Central memory CD8-positive, alpha-beta T cell (primary cell): ENCODE measurements at regions not wholly inside any gene's neighbourhood (a gene's known extent, or its start where the extent isn't known, plus 50 kb on each side); places are given as distances from the start of the nearest gene placed in this dataset.
"Not testable (repeated sequence)": the region's sequence is repeated elsewhere in the genome, so short reads cannot be mapped to it uniquely, and the experiment has no call there.

Experiments
- ATAC-seq: fragments of 150-1000 bp; cut with Tn5 transposase; replicated peaks from 2 replicates; pipeline ENCODE4 v1.10.0; 2022; ENCODE audit warnings: mild to moderate bottlenecking, moderate FRiP score, moderate number of reproducible peaks; ENCODE audit not compliant: poor library complexity, severe bottlenecking; ENCODE audit errors: extremely low read depth
- DNase-seq, 2 donors: peaks; one replicate each; pipeline ENCODE4 v3.0.0; 2021; ENCODE audit warnings: low spot score in 2 of 2
- H3K27ac Mint-ChIP-seq: one replicate; pipeline ENCODE4 v1.8.0; 2022; ENCODE audit warnings: low read depth, mild to moderate bottlenecking, moderate library complexity, mixed read lengths
- H3K27me3 Mint-ChIP-seq: one replicate; pipeline ENCODE4 v1.8.0; 2022; ENCODE audit warnings: mixed read lengths
- H3K36me3 Mint-ChIP-seq: one replicate; pipeline ENCODE4 v1.8.0; 2022; ENCODE audit warnings: mild to moderate bottlenecking, moderate library complexity, mixed read lengths; ENCODE audit not compliant: insufficient read depth
- H3K4me1 Mint-ChIP-seq: one replicate; pipeline ENCODE4 v1.8.0; 2022; ENCODE audit warnings: mixed read lengths
- H3K4me3 Mint-ChIP-seq: one replicate; pipeline ENCODE4 v1.8.0; 2022; ENCODE audit warnings: mild to moderate bottlenecking, moderate library complexity, mixed read lengths
- H3K9me3 Mint-ChIP-seq: one replicate; pipeline ENCODE4 v1.8.0; 2022; ENCODE audit warnings: mixed read lengths

GRCh38 chr14:56004786-56005185, 113.4 kb upstream of the PELI2 start:
- H3K27ac Mint-ChIP-seq: no peak overlapping the region
- H3K36me3 Mint-ChIP-seq: peaks cover 5% of the 10 kb centered on the region
- H3K27me3 Mint-ChIP-seq: peaks cover 32% of the 10 kb centered on the region

DNA sequence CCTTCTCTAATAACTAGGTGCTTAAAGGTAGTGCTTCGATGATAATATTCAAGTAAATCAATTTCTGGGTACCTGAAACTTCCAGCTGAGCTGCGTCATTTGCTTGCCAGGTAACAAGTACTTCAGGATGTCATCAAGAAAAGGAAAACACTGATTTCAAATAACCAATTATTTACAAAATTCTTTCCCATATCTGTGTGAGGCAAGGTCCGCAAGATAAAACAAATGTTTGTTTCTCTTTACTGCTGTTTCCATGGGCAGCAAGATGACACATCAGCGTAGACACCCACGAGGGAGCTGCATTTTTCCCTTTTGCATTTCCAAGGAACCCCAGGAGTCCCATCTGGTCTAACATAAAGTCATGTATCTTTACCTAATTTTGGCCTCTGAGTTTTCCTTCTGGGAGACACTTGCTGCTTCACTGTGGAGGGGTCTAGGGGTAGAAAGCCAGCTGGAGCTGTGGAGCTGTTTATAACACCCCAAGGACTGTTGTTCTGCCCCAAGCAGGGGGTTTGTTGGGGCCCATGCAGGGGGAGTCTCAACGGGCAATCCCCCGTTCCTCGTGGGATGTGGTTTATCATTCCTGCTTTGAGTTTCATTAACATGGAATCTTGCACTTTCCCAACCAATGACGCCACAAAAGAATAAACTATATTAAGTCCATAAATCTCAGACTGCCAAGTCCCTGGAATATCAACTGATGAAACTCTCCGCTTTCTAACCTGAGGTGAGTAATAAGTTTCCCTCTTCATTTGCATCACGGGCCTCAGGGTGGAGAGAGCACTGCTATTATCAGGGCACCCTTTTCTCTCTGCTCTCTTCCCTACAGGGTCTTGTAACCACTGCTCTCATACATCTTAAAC, 112.8 kb upstream of the PELI2 start:
- DNase-seq (no peak), ATAC-seq (no peak)
- no peaks in the 10 kb centered on the region for H3K9me3 Mint-ChIP-seq
- H3K4me1 Mint-ChIP-seq: peaks cover 19% of the 10 kb centered on the region
- no peak overlapping the region for H3K27ac Mint-ChIP-seq
- peak overlapping the region; percentile 61 for H3K4me3 Mint-ChIP-seq
- H3K27me3 Mint-ChIP-seq: peaks cover 30% of the 10 kb centered on the region
- peaks cover 5% of the 10 kb centered on the region for H3K36me3 Mint-ChIP-seq

More at GRCh38 chr14:56004786-56005185, 113.4 kb upstream of the PELI2 start:
- ATAC-seq (peak; percentile 68), DNase-seq (peak in 1 of 2 donors; percentile 11)
- Mint-ChIP-seq H3K4me3 (peak overlapping the region; percentile 61), H3K4me1 (peaks cover 19% of the 10 kb centered on the region), H3K9me3 (no peaks in the 10 kb centered on the region)

GRCh38 chr14:56007491-56007890, 110.7 kb upstream of the PELI2 start:
- not testable (repeated sequence) for ATAC-seq, H3K27ac Mint-ChIP-seq, H3K9me3 Mint-ChIP-seq, DNase-seq, H3K36me3 Mint-ChIP-seq, H3K4me3 Mint-ChIP-seq
- peaks cover 12% of the 10 kb centered on the region for H3K27me3 Mint-ChIP-seq
- peaks cover 19% of the 10 kb centered on the region for H3K4me1 Mint-ChIP-seq

- no peaks in the 10 kb centered on the region for H3K9me3 Mint-ChIP-seq
- H3K4me1 Mint-ChIP-seq: peaks cover 15% of the 10 kb centered on the region
- peaks cover 12% of the 10 kb centered on the region for H3K27me3 Mint-ChIP-seq
- H3K4me3 Mint-ChIP-seq: no peak overlapping the region
- no peak for DNase-seq
- H3K27ac Mint-ChIP-seq: no peak overlapping the region
- H3K36me3 Mint-ChIP-seq: peaks cover 5% of the 10 kb centered on the region
- ATAC-seq: no peak
Measured at GRCh38 chr14:56008150-56008549, 110.1 kb upstream of the PELI2 start.

DNA sequence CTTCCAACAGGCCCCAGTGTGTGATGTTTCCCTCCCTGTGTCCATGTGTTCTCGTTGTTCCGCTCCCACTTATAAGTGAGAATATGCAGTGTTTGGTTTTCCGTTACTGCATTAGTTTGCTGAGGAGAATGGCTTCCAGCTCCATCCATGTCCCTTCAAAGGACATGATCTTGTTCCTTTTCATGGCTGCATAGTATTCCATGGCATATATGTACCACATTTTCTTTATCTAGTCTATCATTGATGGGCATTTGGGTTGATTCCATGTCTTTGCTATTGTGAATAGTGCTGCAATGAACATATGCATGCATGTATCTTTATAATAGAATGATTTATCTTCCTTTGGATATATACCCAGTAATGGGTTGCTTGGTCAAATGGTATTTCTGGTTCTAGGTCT, 109.5 kb upstream of the PELI2 start:
- not testable (repeated sequence) for H3K36me3 Mint-ChIP-seq, ATAC-seq, H3K9me3 Mint-ChIP-seq, DNase-seq, H3K4me3 Mint-ChIP-seq, H3K27ac Mint-ChIP-seq
- Mint-ChIP-seq H3K27me3 (peaks cover 12% of the 10 kb centered on the region), H3K4me1 (peaks cover 12% of the 10 kb centered on the region)

- no peak overlapping the region for H3K4me3 Mint-ChIP-seq
Measured at GRCh38 chr14:56023661-56024081, 94.5 kb upstream of the PELI2 start.

DNA sequence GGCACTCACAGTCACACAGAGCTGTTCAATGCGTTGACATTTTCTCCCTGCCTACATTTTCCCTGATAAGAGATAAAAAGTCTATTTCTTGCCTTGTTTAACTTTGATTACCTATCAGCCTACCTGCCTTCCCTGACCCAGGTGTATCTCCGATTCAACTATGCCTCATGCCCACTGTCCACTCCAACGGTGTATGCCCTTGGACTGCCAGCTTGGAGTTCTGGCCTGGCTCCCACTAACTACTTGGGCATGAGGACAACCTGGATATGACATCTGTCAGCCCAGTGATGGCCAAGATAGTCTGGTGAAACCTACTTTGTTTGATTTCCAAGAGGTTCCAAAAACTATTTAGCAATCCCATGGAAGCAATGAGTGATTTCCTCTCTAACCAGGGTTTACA, 93.0 kb upstream of the PELI2 start:
- no peaks in the 10 kb centered on the region for H3K36me3 Mint-ChIP-seq
- H3K9me3 Mint-ChIP-seq: no peaks in the 10 kb centered on the region
- peaks cover 32% of the 10 kb centered on the region for H3K27me3 Mint-ChIP-seq
- no peak overlapping the region for H3K4me3 Mint-ChIP-seq
- ATAC-seq: no peak
- H3K27ac Mint-ChIP-seq: no peak overlapping the region
- no peaks in the 10 kb centered on the region for H3K4me1 Mint-ChIP-seq
- no peak for DNase-seq

More at GRCh38 chr14:56023661-56024081, 94.5 kb upstream of the PELI2 start:
- no peak overlapping the region for H3K27ac Mint-ChIP-seq
- H3K36me3 Mint-ChIP-seq: no peaks in the 10 kb centered on the region
- DNase-seq (no peak), ATAC-seq (no peak)
- peaks cover 28% of the 10 kb centered on the region for H3K27me3 Mint-ChIP-seq
- H3K9me3 Mint-ChIP-seq: no peaks in the 10 kb centered on the region
- H3K4me1 Mint-ChIP-seq: no peaks in the 10 kb centered on the region

GRCh38 chr14:56026506-56026905, 91.7 kb upstream of the PELI2 start:
- DNase-seq (no peak), ATAC-seq (no peak)
- no peaks in the 10 kb centered on the region for H3K9me3 Mint-ChIP-seq
- H3K27me3 Mint-ChIP-seq: peaks cover 34% of the 10 kb centered on the region
- no peaks in the 10 kb centered on the region for H3K4me1 Mint-ChIP-seq
- no peak overlapping the region for H3K4me3 Mint-ChIP-seq
- no peak overlapping the region for H3K27ac Mint-ChIP-seq
- H3K36me3 Mint-ChIP-seq: no peaks in the 10 kb centered on the region

- ATAC-seq: no peak
- no peaks in the 10 kb centered on the region for H3K4me1 Mint-ChIP-seq
- H3K9me3 Mint-ChIP-seq: no peaks in the 10 kb centered on the region
- H3K4me3 Mint-ChIP-seq: no peak overlapping the region
- no peaks in the 10 kb centered on the region for H3K36me3 Mint-ChIP-seq
- H3K27me3 Mint-ChIP-seq: peaks cover 43% of the 10 kb centered on the region
- no peak for DNase-seq
- no peak overlapping the region for H3K27ac Mint-ChIP-seq
Measured at GRCh38 chr14:56027421-56027820, 90.8 kb upstream of the PELI2 start.

DNA sequence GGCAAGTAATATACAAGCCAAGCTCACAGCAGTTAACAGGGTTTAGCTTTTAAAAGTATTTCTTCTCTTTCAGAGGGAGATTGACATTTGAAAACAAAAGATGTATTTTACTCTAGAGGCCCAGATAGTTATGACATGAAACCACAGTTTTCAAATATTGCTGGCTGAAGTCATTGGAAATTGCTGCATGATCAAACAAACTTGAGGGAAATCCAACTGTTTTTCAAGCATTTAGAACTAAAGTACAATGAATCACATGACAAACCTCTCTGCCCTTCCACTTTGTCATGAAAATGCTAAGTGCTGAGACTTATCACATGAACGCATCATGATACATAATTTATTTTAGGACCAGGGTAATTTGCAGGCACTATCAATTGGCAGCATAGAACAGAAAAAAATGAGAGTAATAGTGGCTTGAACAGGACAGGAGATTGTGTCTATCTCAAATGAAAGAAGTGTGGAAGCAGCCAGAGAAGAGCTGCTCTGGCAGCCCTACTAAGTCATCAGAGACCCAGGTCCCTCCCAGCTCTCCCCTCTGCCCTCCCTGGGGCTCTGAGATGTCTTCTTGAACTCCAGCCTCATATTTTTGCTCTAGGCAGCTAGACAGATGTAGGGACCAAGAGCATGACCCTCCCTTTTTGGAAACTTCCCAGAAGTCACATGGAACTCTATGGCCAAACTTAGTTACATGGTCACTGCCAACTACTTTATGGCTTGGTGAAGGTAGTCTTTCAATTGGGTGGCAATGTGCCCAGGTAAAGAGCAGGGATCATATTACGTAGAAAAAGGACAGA, 90.1 kb upstream of the PELI2 start:
- no peaks in the 10 kb centered on the region for H3K4me1 Mint-ChIP-seq
- H3K36me3 Mint-ChIP-seq: no peaks in the 10 kb centered on the region
- H3K27me3 Mint-ChIP-seq: peaks cover 48% of the 10 kb centered on the region
- ATAC-seq: no peak
- H3K27ac Mint-ChIP-seq: no peak overlapping the region
- no peak overlapping the region for H3K4me3 Mint-ChIP-seq
- no peak for DNase-seq
- H3K9me3 Mint-ChIP-seq: no peaks in the 10 kb centered on the region

- Mint-ChIP-seq H3K4me3 (no peak overlapping the region), H3K4me1 (no peaks in the 10 kb centered on the region)
Measured at GRCh38 chr14:56036353-56036752, 81.9 kb upstream of the PELI2 start.

GRCh38 chr14:56040121-56040520, 78.1 kb upstream of the PELI2 start:
- ATAC-seq: no peak
- H3K27me3 Mint-ChIP-seq: peaks cover 56% of the 10 kb centered on the region
- H3K9me3 Mint-ChIP-seq: no peaks in the 10 kb centered on the region
- no peak for DNase-seq
- H3K27ac Mint-ChIP-seq: no peak overlapping the region
- no peak overlapping the region for H3K4me3 Mint-ChIP-seq
- no peaks in the 10 kb centered on the region for H3K4me1 Mint-ChIP-seq
- H3K36me3 Mint-ChIP-seq: no peaks in the 10 kb centered on the region

More at GRCh38 chr14:56036353-56036752, 81.9 kb upstream of the PELI2 start:
- peaks cover 68% of the 10 kb centered on the region for H3K27me3 Mint-ChIP-seq
- no peak overlapping the region for H3K27ac Mint-ChIP-seq
- DNase-seq (no peak), ATAC-seq (no peak)
- no peaks in the 10 kb centered on the region for H3K9me3 Mint-ChIP-seq
- no peaks in the 10 kb centered on the region for H3K36me3 Mint-ChIP-seq

- Mint-ChIP-seq H3K4me1 (no peaks in the 10 kb centered on the region), H3K27me3 (peaks cover 26% of the 10 kb centered on the region), H3K27ac (no peak overlapping the region), H3K36me3 (no peaks in the 10 kb centered on the region), H3K9me3 (no peaks in the 10 kb centered on the region), H3K4me3 (no peak overlapping the region)
- DNase-seq (no peak), ATAC-seq (no peak)
Measured at GRCh38 chr14:56044196-56044595, 74.0 kb upstream of the PELI2 start.
